ENCODE measurements at regions not wholly inside any gene's neighbourhood (a gene's known extent, or its start where the extent isn't known, plus 50 kb on each side); places are given as distances from the start of the nearest gene placed in this dataset.

GRCh38 chr6:56888687-56889086, 66.2 kb upstream of the BEND6 start:
- Histone ChIP-seq H3K4me3 (replicated peaks in 1 of 3; ENCODE audit: insufficient read depth in 1 of 3, low read depth in 2 of 3, low read length in 3 of 3) (no peak overlapping the region), H3K79me2 (ENCODE audit: insufficient read depth, low read length) (no peaks in the 10 kb centered on the region), H3K9ac (ENCODE audit: insufficient read depth, low read depth, low read length) (no peak overlapping the region), H3K4me2 (ENCODE audit: low read depth, low read length) (no peak overlapping the region), H2AFZ (ENCODE audit: low read length) (no peak overlapping the region), H3K36me3 (replicated peaks in 1 of 2; ENCODE audit: control insufficient read depth in 1 of 2, insufficient read depth in 2 of 2, low read length in 2 of 2) (no peaks in the 10 kb centered on the region), H3K4me1 (ENCODE audit: insufficient read depth, low read length) (peaks cover 15% of the 10 kb centered on the region), H3K27ac (ENCODE audit: extremely low read length, insufficient read depth, low read length) (no peak overlapping the region), H3K27me3 (ENCODE audit: control insufficient read depth in 1 of 2, insufficient read depth in 2 of 2, low read length in 2 of 2) (no peaks in the 10 kb centered on the region), H3K9me3 (ENCODE audit: low read length) (no peaks in the 10 kb centered on the region), H4K20me1 (ENCODE audit: insufficient read depth, low read length) (no peaks in the 10 kb centered on the region)
- ChIA-PET CTCF (ENCODE audit: low intra/inter-chr PET ratio, low total read pairs) (no interaction called here), POLR2A (no interaction called here)
- intact Hi-C loops (cut with micrococcal nuclease; ENCODE audit: unreplicated experiment): no loop called here
- ATAC-seq (no peak), FAIRE-seq (no peak), DNase-seq (ENCODE audit: low spot score) (no peak)
- 57% methylated on average over 1 of the region's 1 CpG for WGBS (ENCODE audit: low lambda C conversion rate)
- TF ChIP-seq MAFK (conservative IDR thresholded peaks at IDR 0.05 in 1 of 2, IDR thresholded peaks at IDR 0.05 in 1 of 2; ENCODE audit: low read length in 2 of 2) (no peak), ZNF580 (CRISPR knock-in tag; IDR thresholded peaks at IDR 0.05; ENCODE audit: borderline replicate concordance, low read depth) (no peak), ZNF235 (CRISPR knock-in tag; IDR thresholded peaks at IDR 0.05; ENCODE audit: borderline replicate concordance) (no peak), DNMT1 (CRISPR knock-in tag; IDR thresholded peaks at IDR 0.05) (no peak), AFF4 (CRISPR knock-in tag; IDR thresholded peaks at IDR 0.05) (no peak), BRD4 (CRISPR knock-in tag; IDR thresholded peaks at IDR 0.05) (no peak), TCF12 (IDR thresholded peaks at IDR 0.05) (no peak), TCF12 (CRISPR knock-in tag; IDR thresholded peaks at IDR 0.05) (no peak), ARHGAP35 (CRISPR knock-in tag; IDR thresholded peaks at IDR 0.05; ENCODE audit: borderline replicate concordance) (no peak), ZNF589 (CRISPR knock-in tag; conservative IDR thresholded peaks at IDR 0.05) (no peak), ZSCAN20 (CRISPR knock-in tag; IDR thresholded peaks at IDR 0.05; ENCODE audit: borderline replicate concordance) (no peak), HMGXB4 (CRISPR knock-in tag; IDR thresholded peaks at IDR 0.05; ENCODE audit: borderline replicate concordance in 1 of 2, low read depth in 1 of 2) (no peak), KMT2B (CRISPR knock-in tag; IDR thresholded peaks at IDR 0.05) (no peak), ASH2L (IDR thresholded peaks at IDR 0.05; ENCODE audit: insufficient read length, low read depth, low read length) (no peak), SMAD1 (CRISPR knock-in tag; IDR thresholded peaks at IDR 0.05; ENCODE audit: borderline replicate concordance, low read depth) (no peak), RBM39 (IDR thresholded peaks at IDR 0.05; ENCODE audit: low read depth, low read length, poor library complexity, severe bottlenecking) (no peak), ZNF468 (CRISPR knock-in tag; IDR thresholded peaks at IDR 0.05) (no peak), ZNF530 (CRISPR knock-in tag; IDR thresholded peaks at IDR 0.05; ENCODE audit: low read depth) (no peak), MIER3 (CRISPR knock-in tag; IDR thresholded peaks at IDR 0.05; ENCODE audit: borderline replicate concordance) (no peak), ZNF816 (CRISPR knock-in tag; IDR thresholded peaks at IDR 0.05; ENCODE audit: borderline replicate concordance) (no peak)
- BruUV-seq (replicated peaks): no TSS peak
- in situ Hi-C loops (cut with HindIII; ENCODE audit: extremely low pct_ligation_motif_present, low pct_unique_long_range_greater_than_20kb): no loop called here

Measured in HepG2 (cell line).